ENCODE measurements at regions not wholly inside any gene's neighbourhood (a gene's known extent, or its start where the extent isn't known, plus 50 kb on each side); places are given as distances from the start of the nearest gene placed in this dataset.
"Not testable (repeated sequence)": the region's sequence is repeated elsewhere in the genome, so short reads cannot be mapped to it uniquely, and the experiment has no call there.

DNA sequence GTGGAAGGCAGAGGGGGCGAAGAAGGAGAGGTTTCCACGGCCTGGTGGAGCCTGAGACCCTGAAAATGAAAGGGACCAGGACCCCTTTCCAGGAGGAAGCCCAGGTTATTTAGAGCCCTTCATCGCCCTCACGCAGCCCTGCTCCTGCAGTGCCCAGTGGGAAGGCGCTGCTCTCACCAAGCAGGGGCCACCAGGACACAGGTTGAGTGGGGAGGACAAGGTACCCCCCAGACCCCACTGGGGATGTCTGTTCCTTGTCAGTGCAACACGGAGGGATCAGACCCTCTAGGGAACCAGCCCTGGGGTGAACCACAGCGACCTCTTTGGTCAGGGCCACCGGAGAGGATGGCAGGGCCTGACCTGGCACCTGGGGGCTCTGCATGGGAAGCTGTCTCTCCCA lies 163.9 kb downstream of the C16orf95 start:
- no peak for TF ChIP-seq EZH2phosphoT487 (IDR thresholded peaks at IDR 0.05; ENCODE audit: low read length)
- TF ChIP-seq, protein P1, sequence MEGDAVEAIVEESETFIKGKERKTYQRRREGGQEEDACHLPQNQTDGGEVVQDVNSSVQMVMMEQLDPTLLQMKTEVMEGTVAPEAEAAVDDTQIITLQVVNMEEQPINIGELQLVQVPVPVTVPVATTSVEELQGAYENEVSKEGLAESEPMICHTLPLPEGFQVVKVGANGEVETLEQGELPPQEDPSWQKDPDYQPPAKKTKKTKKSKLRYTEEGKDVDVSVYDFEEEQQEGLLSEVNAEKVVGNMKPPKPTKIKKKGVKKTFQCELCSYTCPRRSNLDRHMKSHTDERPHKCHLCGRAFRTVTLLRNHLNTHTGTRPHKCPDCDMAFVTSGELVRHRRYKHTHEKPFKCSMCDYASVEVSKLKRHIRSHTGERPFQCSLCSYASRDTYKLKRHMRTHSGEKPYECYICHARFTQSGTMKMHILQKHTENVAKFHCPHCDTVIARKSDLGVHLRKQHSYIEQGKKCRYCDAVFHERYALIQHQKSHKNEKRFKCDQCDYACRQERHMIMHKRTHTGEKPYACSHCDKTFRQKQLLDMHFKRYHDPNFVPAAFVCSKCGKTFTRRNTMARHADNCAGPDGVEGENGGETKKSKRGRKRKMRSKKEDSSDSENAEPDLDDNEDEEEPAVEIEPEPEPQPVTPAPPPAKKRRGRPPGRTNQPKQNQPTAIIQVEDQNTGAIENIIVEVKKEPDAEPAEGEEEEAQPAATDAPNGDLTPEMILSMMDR (IDR thresholded peaks at IDR 0.05; ENCODE audit: low read length), result no peak
- TF ChIP-seq EZH2 (optimal IDR thresholded peaks at IDR 0.05; ENCODE audit: low read depth, low read length), result no peak
- Histone ChIP-seq H3K79me2 (ENCODE audit: low read length) (no peaks in the 10 kb centered on the region), H3K36me3 (replicated peaks; ENCODE audit: insufficient read depth, low read length) (no peaks in the 10 kb centered on the region), H3K27me3 (replicated peaks; ENCODE audit: insufficient read depth, low read length) (no peaks in the 10 kb centered on the region), H3K4me2 (ENCODE audit: low read depth, low read length) (no peak overlapping the region), H3K9me3 (replicated peaks; ENCODE audit: insufficient read depth, low read length) (no peaks in the 10 kb centered on the region), H2AFZ (ENCODE audit: low read length) (no peak overlapping the region), H3K27ac (ENCODE audit: low read length) (no peak overlapping the region), H3K9me2 (replicated peaks; ENCODE audit: insufficient read depth, low read length) (no peaks in the 10 kb centered on the region), H3F3A (ENCODE audit: insufficient read depth, low read length) (no peaks in the 10 kb centered on the region), H3K9ac (ENCODE audit: low read length) (no peak overlapping the region), H3K4me1 (ENCODE audit: low read length) (no peaks in the 10 kb centered on the region), H4K20me1 (ENCODE audit: insufficient read depth, low read length) (no peaks in the 10 kb centered on the region), H3K4me3 (ENCODE audit: low read length) (no peak overlapping the region)
- no peak for DNase-seq

DNA sequence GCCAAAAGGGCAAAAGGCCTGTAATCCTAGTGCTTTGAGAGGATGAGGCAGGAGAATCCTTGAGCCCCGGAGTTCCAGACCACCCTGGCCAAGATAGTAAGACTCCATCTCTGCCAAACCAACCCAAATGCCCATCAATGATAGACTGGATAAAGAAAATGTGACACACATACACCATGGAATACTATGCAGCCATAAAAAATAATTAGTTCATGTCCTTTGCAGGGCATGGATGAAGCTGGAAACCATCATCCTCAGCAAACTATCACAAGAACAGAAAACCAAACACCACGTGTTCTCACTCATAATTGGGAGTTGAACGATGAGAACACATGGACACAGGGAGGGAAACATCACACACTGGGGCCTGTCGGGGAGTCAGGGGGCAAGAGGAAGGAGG lies 161.9 kb downstream of the C16orf95 start:
- not testable (repeated sequence) for H3K9ac ChIP-seq (ENCODE audit: low read length); H3K79me2 ChIP-seq (ENCODE audit: low read length); H3K4me2 ChIP-seq (ENCODE audit: low read depth, low read length); H4K20me1 ChIP-seq (ENCODE audit: insufficient read depth, low read length); H3K9me3 ChIP-seq (replicated peaks; ENCODE audit: insufficient read depth, low read length); H3K4me1 ChIP-seq (ENCODE audit: low read length); H3K27ac ChIP-seq (ENCODE audit: low read length); H3K27me3 ChIP-seq (replicated peaks; ENCODE audit: insufficient read depth, low read length); H3K36me3 ChIP-seq (replicated peaks; ENCODE audit: insufficient read depth, low read length); H3K9me2 ChIP-seq (replicated peaks; ENCODE audit: insufficient read depth, low read length); DNase-seq; H3F3A ChIP-seq (ENCODE audit: insufficient read depth, low read length); H2AFZ ChIP-seq (ENCODE audit: low read length); H3K4me3 ChIP-seq (ENCODE audit: low read length)

DNA sequence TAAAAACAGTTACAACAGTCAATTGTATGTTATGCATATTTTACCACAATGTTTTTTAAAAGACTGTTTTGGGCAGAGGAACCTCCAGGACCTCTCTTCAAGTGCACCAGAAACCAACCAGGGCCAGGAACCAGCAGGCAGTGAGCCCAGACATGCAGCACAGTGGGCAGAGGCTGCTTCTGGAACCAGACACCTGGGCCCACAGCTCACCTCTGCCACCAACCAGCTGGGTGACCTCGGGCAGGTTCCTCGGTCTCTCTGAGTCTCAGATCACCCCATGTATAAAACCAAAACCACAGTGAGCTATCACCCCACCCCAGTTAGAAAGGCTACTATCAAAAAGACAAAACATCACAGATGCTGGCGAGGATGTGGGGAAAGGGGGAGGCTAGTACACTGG lies 161.0 kb downstream of the C16orf95 start:
- H4K20me1 ChIP-seq (ENCODE audit: insufficient read depth, low read length), result no peaks in the 10 kb centered on the region
- H3K79me2 ChIP-seq (ENCODE audit: low read length), result no peaks in the 10 kb centered on the region
- H3K4me2 ChIP-seq (ENCODE audit: low read depth, low read length), result no peak overlapping the region
- DNase-seq, result no peak
- no peaks in the 10 kb centered on the region for H3K27me3 ChIP-seq (replicated peaks; ENCODE audit: insufficient read depth, low read length)
- H3K4me1 ChIP-seq (ENCODE audit: low read length), result no peaks in the 10 kb centered on the region
- no peaks in the 10 kb centered on the region for H3K9me2 ChIP-seq (replicated peaks; ENCODE audit: insufficient read depth, low read length)
- H3K4me3 ChIP-seq (ENCODE audit: low read length), result no peak overlapping the region
- TF ChIP-seq EZH2 (optimal IDR thresholded peaks at IDR 0.05; ENCODE audit: low read depth, low read length) (no peak), EZH2phosphoT487 (IDR thresholded peaks at IDR 0.05; ENCODE audit: low read length) (no peak)
- TF ChIP-seq, protein P1 (IDR thresholded peaks at IDR 0.05; ENCODE audit: low read length), result no peak
- H3K36me3 ChIP-seq (replicated peaks; ENCODE audit: insufficient read depth, low read length), result no peaks in the 10 kb centered on the region
- H3F3A ChIP-seq (ENCODE audit: insufficient read depth, low read length), result no peaks in the 10 kb centered on the region
- H3K9ac ChIP-seq (ENCODE audit: low read length), result no peak overlapping the region
- no peak overlapping the region for H3K27ac ChIP-seq (ENCODE audit: low read length)
- no peak overlapping the region for H2AFZ ChIP-seq (ENCODE audit: low read length)
- H3K9me3 ChIP-seq (replicated peaks; ENCODE audit: insufficient read depth, low read length), result no peaks in the 10 kb centered on the region

DNA sequence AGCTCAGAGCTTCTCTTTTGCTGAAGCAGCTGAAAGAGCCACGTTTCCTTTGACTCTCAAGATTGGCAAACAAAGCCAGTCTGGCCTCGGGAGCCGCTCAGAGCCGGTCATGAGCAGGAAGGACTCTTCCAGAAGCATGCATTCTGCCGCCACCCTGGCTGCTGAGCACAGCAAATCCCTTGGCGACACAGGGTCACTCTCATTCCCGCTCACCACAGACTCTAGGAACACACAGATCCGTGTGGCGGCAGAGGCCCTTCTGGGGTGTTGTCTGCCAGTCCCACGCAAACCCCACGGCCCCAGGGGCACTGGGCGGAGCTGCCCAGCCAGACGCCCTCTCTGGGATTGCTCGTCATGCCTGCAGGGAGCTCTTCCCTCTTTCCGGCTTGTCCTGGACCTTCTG lies 157.0 kb downstream of the C16orf95 start:
- H3F3A ChIP-seq (ENCODE audit: insufficient read depth, low read length), result no peaks in the 10 kb centered on the region
- no peaks in the 10 kb centered on the region for H3K4me1 ChIP-seq (ENCODE audit: low read length)
- H3K4me3 ChIP-seq (ENCODE audit: low read length), result no peak overlapping the region
- H3K27me3 ChIP-seq (replicated peaks; ENCODE audit: insufficient read depth, low read length), result no peaks in the 10 kb centered on the region; the same call in 1 of the 2 replicates
- no peaks in the 10 kb centered on the region for H3K36me3 ChIP-seq (replicated peaks; ENCODE audit: insufficient read depth, low read length)
- no peaks in the 10 kb centered on the region for H4K20me1 ChIP-seq (ENCODE audit: insufficient read depth, low read length)
- H3K9me2 ChIP-seq (replicated peaks; ENCODE audit: insufficient read depth, low read length), result no peaks in the 10 kb centered on the region
- TF ChIP-seq EZH2phosphoT487 (IDR thresholded peaks at IDR 0.05; ENCODE audit: low read length) (no peak), EZH2 (optimal IDR thresholded peaks at IDR 0.05; ENCODE audit: low read depth, low read length) (no peak)
- TF ChIP-seq, protein P1 (IDR thresholded peaks at IDR 0.05; ENCODE audit: low read length), result no peak
- no peak overlapping the region for H3K4me2 ChIP-seq (ENCODE audit: low read depth, low read length)
- H3K27ac ChIP-seq (ENCODE audit: low read length), result no peak overlapping the region
- H3K9me3 ChIP-seq (replicated peaks; ENCODE audit: insufficient read depth, low read length), result no peaks in the 10 kb centered on the region
- no peak for DNase-seq
- H2AFZ ChIP-seq (ENCODE audit: low read length), result no peak overlapping the region
- H3K79me2 ChIP-seq (ENCODE audit: low read length), result no peaks in the 10 kb centered on the region
- H3K9ac ChIP-seq (ENCODE audit: low read length), result no peak overlapping the region
